Breast epithelium (tissue), 4 donors: ENCODE measurements at regions not wholly inside any gene's neighbourhood (a gene's known extent, or its start where the extent isn't known, plus 50 kb on each side); places are given as distances from the start of the nearest gene placed in this dataset.

ENCODE experiments used
- DNase-seq, 2 donors: peaks; one replicate each; pipeline ENCODE4 v3.0.0-alpha.2; 2019; ENCODE audit warnings: low spot score in 2 of 2
- H3K27ac ChIP-seq, 2 donors: fragments of 200-600 bp; sonication (generic) in 1 of 2; one replicate each; pipeline ENCODE4 v1.5.1; 2016 to 2019; ENCODE audit warnings: mild to moderate bottlenecking in 1 of 2
- H3K27me3 ChIP-seq, 2 donors: fragments of 200-600 bp; sonication (generic) in 1 of 2; one replicate each; pipeline versions ENCODE4 v1.5.1 to v1.6.0; 2017 to 2019; ENCODE audit warnings: control low read depth in 1 of 2, mild to moderate bottlenecking in 1 of 2
- H3K36me3 ChIP-seq: fragments of 200-600 bp; one replicate; pipeline ENCODE4 v1.5.1; 2019
- H3K4me1 ChIP-seq, 2 donors: fragments of 200-600 bp; sonication (generic); one replicate each; pipeline ENCODE4 v1.5.1; 2016 to 2019; ENCODE audit warnings: control low read depth in 1 of 2
- H3K4me3 ChIP-seq, 3 donors: fragments of 200-600 bp; sonication (generic); 1 replicate in 2 of 3; 2 replicates in 1 of 3; pipeline ENCODE4 v1.5.1; 2016 to 2019; ENCODE audit warnings: mild to moderate bottlenecking in 3 of 3, moderate library complexity in 2 of 3
- H3K9me3 ChIP-seq, 2 donors: fragments of 200-600 bp; sonication (generic) in 1 of 2; one replicate each; pipeline ENCODE4 v1.5.1; 2016 to 2019; ENCODE audit warnings: control low read depth in 1 of 2
- POLR2A ChIP-seq: fragments of 450-650 bp; IDR thresholded peaks from one replicate; pipeline ENCODE4 v1.6.1; 2016; ENCODE audit warnings: antibody characterized with exemption, mild to moderate bottlenecking, moderate library complexity
- POLR2AphosphoS5 ChIP-seq, 3 donors: sonication (generic); formaldehyde crosslinking; IDR thresholded peaks; one replicate each; pipeline ENCODE4 v1.6.1; 2017; ENCODE audit warnings: antibody characterized with exemption in 3 of 3
- intact Hi-C: fragments of 100-400 bp; cut with DNase I; formaldehyde crosslinking; loops from one replicate; pipeline ENCODE4 v1.15.1; 2023; ENCODE audit warnings: low total_unique reads
- TF ChIP-seq, protein P1 (sequence below), 3 donors: fragments of 450-650 bp; IDR thresholded peaks; one replicate each; pipeline ENCODE4 v1.5.1; 2016 to 2017; ENCODE audit warnings: antibody characterized with exemption in 3 of 3, mild to moderate bottlenecking in 3 of 3, moderate library complexity in 3 of 3

- Histone ChIP-seq H3K27ac (no peak overlapping the region), H3K4me3 (no peak overlapping the region), H3K36me3 (no peaks in the 10 kb centered on the region), H3K4me1 (no peaks in the 10 kb centered on the region), H3K9me3 (no peaks in the 10 kb centered on the region), H3K27me3 (no peaks in the 10 kb centered on the region)
- intact Hi-C loops: no loop called here
- TF ChIP-seq POLR2A: no peak
- no peak for TF ChIP-seq POLR2AphosphoS5 (IDR thresholded peaks at IDR 0.05)
- TF ChIP-seq, protein P1, sequence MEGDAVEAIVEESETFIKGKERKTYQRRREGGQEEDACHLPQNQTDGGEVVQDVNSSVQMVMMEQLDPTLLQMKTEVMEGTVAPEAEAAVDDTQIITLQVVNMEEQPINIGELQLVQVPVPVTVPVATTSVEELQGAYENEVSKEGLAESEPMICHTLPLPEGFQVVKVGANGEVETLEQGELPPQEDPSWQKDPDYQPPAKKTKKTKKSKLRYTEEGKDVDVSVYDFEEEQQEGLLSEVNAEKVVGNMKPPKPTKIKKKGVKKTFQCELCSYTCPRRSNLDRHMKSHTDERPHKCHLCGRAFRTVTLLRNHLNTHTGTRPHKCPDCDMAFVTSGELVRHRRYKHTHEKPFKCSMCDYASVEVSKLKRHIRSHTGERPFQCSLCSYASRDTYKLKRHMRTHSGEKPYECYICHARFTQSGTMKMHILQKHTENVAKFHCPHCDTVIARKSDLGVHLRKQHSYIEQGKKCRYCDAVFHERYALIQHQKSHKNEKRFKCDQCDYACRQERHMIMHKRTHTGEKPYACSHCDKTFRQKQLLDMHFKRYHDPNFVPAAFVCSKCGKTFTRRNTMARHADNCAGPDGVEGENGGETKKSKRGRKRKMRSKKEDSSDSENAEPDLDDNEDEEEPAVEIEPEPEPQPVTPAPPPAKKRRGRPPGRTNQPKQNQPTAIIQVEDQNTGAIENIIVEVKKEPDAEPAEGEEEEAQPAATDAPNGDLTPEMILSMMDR (IDR thresholded peaks at IDR 0.05): no peak
- DNase-seq: no peak
These were observed 1345.6 kb downstream of the PCDH18 start for GRCh38 chr4:136186650-136187049.

- DNase-seq: no peak
- Histone ChIP-seq H3K27me3 (no peaks in the 10 kb centered on the region), H3K4me3 (no peak overlapping the region), H3K9me3 (no peaks in the 10 kb centered on the region), H3K36me3 (no peaks in the 10 kb centered on the region), H3K4me1 (no peaks in the 10 kb centered on the region), H3K27ac (no peak overlapping the region)
- TF ChIP-seq POLR2AphosphoS5 (IDR thresholded peaks at IDR 0.05) (no peak), POLR2A (no peak)
- TF ChIP-seq, protein P1 (IDR thresholded peaks at IDR 0.05): no peak
- intact Hi-C loops: no loop called here
These were observed 1348.8 kb downstream of the PCDH18 start for GRCh38 chr4:136183513-136183912.

DNA sequence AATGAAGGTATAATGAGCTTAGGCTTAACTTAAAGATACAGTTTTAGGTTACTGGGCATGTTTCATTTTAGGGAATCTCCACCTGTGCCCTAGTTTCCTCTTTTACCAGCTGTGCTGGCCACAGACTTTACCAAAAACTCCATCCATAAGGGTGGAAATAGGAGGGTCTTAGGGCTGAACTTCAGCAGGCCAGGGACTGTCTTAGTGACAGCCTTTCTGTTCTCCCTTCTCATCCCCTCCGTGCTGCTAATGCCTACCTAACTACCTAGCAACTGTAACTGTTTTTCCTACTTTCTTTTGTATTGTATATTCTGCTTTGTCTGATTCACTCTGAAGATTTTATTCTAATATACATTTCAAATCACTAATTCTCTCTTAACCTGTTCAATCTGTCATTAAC, 1375.3 kb downstream of the PCDH18 start:
- no peaks in the 10 kb centered on the region for H3K4me1 ChIP-seq
- H3K36me3 ChIP-seq: no peaks in the 10 kb centered on the region
- no peak for DNase-seq
- H3K9me3 ChIP-seq: peaks cover 0 to 6% of the 10 kb centered on the region in 2 donors
- H3K27me3 ChIP-seq: no peaks in the 10 kb centered on the region
- no peak overlapping the region for H3K4me3 ChIP-seq
- no peak overlapping the region for H3K27ac ChIP-seq
- intact Hi-C loops: no loop called here
- TF ChIP-seq POLR2AphosphoS5 (IDR thresholded peaks at IDR 0.05) (no peak), POLR2A (no peak)
- TF ChIP-seq, protein P1 (IDR thresholded peaks at IDR 0.05): no peak

DNA sequence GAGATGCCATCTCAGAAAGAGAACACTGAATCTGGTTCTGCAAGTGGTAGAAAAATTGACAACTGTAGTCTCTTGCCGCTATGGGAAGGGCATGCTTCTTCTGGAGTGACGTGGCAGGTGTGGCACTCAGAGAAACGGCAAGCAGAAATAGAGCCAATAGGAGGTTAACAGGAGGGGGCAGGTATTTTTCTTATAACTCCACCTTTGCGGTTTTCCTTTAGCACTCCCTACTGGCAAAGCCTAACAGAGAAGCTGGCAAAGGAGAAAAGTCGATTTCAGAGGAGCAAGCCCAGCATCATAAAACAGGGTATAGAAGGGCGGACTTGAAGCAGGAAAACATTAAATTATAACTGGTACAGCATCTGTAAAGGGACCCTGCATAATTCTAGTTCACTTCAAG, 1382.2 kb downstream of the PCDH18 start:
- peaks cover 3 to 14% of the 10 kb centered on the region in 2 donors for H3K9me3 ChIP-seq
- H3K36me3 ChIP-seq: no peaks in the 10 kb centered on the region
- no peak overlapping the region for H3K4me3 ChIP-seq
- H3K4me1 ChIP-seq: no peaks in the 10 kb centered on the region
- TF ChIP-seq POLR2AphosphoS5 (IDR thresholded peaks at IDR 0.05) (no peak), POLR2A (no peak)
- TF ChIP-seq, protein P1 (IDR thresholded peaks at IDR 0.05): no peak
- intact Hi-C loops: no loop called here
- no peaks in the 10 kb centered on the region for H3K27me3 ChIP-seq
- H3K27ac ChIP-seq: no peak overlapping the region
- DNase-seq: no peak

- Histone ChIP-seq H3K4me3 (no peak overlapping the region), H3K27ac (no peak overlapping the region), H3K4me1 (no peaks in the 10 kb centered on the region), H3K36me3 (no peaks in the 10 kb centered on the region), H3K27me3 (no peaks in the 10 kb centered on the region), H3K9me3 (no peaks in the 10 kb centered on the region)
- intact Hi-C loops: no loop called here
- no peak for DNase-seq
- TF ChIP-seq POLR2AphosphoS5 (IDR thresholded peaks at IDR 0.05) (no peak), POLR2A (no peak)
- TF ChIP-seq, protein P1 (IDR thresholded peaks at IDR 0.05): no peak
These were observed 1395.7 kb downstream of the PCDH18 start for GRCh38 chr4:136136601-136137000.
